Stimulated activated naive CD8-positive, alpha-beta T cell treated with anti-CD3 and anti-CD28 coated beads, Interleukin-15, Interleukin-2, amounts not matched to agents 100 U/mL and 50 U/mL, for 24 hours (primary cell): ENCODE measurements at regions not wholly inside any gene's neighbourhood (a gene's known extent, or its start where the extent isn't known, plus 50 kb on each side); places are given as distances from the start of the nearest gene placed in this dataset.
"Not testable (repeated sequence)": the region's sequence is repeated elsewhere in the genome, so short reads cannot be mapped to it uniquely, and the experiment has no call there.

Experiments
- ATAC-seq: fragments of 150-1000 bp; cut with Tn5 transposase; one replicate; pipeline ENCODE4 v1.10.0; 2021
- DNase-seq: peaks from one replicate; pipeline ENCODE4 v3.0.0; 2021

DNA sequence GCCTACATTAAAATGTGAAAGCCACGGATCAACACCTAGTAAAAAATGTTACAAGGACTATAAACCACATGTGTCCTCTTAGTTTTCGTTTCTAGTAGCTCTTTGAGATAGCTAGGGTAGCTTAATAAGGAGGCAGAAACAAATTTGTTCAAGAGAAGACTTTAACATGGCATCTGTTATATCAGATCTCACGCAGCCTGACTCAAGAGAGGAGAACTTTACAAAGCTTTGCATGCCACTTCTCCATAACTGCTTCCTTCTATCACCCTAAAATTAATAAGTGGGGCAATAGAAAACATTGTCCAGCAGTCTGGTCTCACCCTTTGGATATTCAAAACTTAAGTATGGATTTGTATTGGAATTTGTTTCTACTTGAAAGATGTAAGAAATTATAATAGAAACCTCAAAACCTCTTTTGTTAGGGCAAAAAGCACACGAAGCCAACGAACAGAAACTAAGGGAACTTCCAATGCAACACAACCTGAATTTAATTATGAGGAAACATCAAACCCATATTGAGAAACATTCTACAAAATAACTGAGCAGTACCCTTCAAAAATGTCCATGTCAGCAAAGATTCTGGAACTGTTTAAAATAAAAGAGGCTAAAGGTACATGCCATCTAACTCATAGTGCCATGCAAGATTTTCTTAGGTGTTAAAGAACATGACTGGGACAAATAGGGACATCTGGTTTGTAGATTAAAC lies 194.8 kb downstream of the LRIG3 start:
- no peak for ATAC-seq

DNA sequence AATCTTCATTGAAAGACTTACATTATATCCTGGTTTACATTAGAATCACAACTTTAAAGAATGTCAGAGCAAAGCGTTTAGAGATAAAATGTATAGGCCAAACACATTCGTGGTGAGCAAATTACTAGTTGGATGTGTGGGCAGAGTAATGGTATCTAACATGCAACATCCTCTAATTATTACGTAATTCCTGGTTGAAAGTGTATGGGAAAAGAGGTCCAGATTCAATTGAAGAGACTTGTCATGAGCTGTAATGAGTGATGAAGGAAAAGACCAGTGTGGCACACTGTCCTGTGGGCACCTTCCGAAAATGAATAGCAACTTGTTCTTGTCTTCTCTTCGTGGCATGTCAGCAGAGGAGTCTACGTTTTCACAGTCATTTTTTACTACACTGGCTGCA lies 192.8 kb downstream of the LRIG3 start:
- no peak for ATAC-seq
- no peak for DNase-seq

More for the DNA sequence above, 194.8 kb downstream of the LRIG3 start:
- no peak for DNase-seq

DNA sequence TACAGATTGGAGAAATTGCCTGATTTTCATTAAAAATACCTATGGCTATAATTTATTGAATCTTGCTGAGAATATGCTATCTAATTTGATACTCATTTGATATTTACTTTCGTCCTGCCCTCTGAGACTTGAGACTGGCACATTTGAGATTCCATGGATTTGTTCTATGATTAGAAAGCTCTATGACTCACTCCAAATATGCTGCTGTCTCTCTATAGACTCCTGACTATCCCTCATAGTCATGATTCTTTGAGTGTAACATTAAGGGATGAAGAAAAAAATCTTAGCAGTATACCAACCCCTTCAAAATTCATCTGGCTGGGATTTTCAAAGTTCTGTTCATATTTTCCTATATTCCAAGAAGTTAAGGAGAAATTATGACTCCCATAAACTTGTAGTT lies 191.9 kb downstream of the LRIG3 start:
- ATAC-seq (no peak), DNase-seq (no peak)

DNA sequence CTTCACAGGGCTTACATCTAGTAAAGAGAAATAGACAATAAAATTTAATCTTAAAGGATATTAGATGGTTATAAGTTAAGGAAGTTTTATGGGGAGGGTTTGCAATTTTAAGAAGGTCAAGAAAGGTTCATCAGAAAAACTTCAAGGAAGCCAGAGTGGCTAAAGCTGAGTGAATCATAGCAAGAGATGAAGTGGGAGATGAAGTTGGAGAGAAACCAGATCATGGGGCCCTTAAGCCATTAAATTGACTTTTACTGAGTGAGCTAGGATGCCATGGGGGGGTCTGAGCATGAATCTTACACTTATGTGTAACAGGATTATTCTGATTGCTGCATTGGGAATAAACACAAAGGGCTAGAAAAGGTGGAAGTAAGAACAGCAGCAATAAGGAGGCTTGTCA lies 189.2 kb downstream of the LRIG3 start:
- no peak for ATAC-seq
- DNase-seq: no peak

DNA sequence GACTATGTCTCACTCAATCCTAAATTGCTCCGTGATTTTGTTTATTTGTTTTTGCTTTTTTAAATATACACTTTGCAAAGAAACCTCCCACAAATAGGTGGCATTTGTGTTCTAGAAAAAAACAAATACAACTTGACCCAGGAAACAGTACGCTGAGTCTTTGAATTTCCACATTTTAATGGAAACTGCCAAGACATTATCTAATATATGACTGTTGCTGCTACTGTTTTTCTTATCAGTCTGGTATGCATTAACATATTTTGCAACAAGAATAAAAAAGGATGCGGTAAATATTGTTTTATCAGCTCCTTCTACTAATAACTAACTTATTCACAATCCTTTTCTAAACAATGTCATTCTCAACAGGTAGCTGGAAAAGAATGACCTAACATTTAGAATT lies 187.4 kb downstream of the LRIG3 start:
- ATAC-seq (no peak), DNase-seq (no peak)

DNA sequence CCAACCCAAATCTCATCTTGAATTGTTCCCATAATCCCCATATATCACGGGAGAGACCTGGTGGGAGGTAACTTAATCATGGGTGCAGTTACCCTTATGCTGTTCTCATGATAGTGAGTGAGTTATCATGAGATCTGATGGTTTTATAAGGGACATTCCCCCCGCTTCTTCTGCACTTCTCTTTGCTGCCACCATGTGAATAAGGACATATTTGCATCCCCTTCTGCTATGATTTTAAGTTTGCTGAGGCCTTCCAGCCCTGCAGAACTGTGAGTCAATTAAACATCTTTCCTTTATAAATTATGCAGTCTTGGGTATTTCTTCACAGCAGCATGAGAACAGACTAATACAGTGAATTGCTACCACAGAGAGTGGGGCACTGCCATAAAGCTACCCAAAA lies 179.1 kb downstream of the LRIG3 start:
- ATAC-seq (no peak), DNase-seq (no peak)

DNA sequence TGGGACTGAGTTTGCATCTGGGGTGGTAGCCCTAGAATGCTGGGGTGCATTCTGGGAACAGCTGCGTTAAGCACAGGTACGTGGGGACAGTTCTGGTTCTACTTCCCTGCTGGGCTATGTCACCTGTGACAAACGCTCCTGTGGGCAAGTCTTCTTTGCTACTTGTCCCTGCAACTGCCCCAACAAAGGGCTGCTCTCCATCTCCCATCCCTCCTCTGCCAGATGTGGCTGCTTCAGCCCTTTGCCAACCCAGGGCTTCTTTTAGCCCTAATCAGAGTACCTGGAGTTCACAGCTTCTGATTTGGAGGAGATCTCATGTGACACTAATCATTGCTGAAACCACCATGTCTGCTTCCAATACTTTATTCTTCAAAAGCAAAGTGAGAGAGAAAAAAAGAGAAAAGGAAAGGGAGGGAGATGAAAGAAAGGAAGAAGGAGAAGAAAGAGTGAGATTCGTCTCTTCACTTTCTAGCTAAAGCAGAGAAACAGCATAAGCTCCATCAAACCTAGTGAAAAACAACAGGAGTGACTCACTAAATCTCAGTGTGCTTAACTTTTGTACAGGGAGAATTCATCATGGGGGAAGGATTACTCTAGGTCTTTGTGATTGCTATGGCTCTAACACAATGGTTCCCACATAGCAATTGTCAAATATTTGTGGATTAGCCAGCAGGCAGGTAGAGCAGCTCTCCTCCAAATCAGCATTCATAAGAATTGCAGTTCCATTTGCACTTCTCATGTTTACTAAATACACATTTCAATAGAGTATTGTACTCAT lies 174.8 kb downstream of the LRIG3 start:
- no peak for ATAC-seq
- DNase-seq: no peak

DNA sequence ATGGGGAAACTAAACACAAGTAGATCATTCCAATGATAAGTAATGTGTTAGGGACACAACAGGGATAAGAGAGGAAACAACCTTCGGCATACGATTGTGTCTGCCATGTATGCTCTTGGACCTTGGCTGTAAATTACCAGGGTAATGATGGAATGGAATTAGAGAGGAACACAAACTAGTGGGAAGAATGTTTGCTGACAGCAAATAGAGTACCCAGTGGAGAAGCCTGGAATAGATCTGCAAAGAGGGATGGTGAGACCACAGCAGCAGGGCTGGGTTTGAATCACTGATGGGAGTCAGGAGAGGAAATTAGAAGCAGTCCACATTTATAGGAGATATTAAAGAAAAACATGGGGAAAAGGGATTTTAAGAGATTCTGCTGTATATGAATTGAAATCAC lies 172.8 kb downstream of the LRIG3 start:
- DNase-seq (no peak), ATAC-seq (no peak)

DNA sequence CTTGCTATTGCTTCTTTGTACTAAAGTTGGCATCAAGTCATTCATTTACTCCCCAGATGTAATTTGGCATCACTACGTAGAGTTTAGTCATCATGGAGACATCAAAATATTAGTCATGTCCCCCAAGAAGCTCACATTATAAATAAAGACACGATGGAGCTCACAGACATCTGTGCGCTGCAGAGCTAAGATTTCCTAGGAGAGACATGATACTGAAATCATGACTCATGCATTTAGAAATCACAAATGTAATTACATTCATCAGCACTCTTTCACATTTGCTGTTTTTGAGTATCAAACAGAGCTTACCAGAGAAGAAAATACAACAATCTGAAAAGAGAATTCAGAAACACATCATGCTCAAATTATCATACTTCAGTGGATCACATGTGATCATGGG lies 169.8 kb downstream of the LRIG3 start:
- DNase-seq: no peak
- ATAC-seq: no peak

DNA sequence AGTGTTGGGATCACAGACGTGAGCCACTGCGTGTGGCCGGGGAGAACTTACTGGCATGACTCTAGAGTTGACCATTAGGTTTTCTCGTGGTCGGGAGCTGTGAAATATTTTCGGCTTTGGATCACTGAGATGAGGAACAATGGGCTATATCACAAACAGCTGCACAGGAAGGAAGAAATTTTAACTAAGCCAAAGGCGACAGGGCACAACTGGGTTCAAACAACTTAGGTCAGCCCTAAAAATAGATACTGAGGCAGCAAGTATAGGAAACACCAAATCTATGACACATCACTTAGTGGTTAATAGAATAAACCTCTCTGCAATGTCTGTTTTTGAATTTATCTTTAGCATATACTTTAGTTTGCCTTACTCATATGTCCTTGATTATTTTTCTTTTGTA lies 162.9 kb downstream of the LRIG3 start:
- DNase-seq (no peak), ATAC-seq (no peak)

DNA sequence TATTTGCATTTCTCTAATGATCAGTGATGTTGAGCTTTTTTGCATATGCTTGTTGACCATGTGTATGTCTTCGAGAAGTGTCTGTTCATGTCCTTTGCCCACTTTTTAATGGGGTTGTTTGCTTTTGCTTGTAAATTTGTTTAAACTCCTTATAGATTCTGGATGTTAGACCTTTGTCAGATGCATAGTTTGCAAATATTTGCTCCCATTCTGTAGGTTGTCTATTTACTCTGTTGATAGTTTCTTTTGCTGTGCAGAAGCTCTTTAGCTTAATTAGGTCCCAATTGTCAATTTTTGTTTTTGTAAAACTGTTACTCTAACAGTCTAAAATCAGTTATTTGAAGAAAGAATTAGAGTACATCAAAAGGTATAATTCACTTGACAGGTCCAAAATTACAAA lies 160.6 kb downstream of the LRIG3 start:
- not testable (repeated sequence) for ATAC-seq, DNase-seq

DNA sequence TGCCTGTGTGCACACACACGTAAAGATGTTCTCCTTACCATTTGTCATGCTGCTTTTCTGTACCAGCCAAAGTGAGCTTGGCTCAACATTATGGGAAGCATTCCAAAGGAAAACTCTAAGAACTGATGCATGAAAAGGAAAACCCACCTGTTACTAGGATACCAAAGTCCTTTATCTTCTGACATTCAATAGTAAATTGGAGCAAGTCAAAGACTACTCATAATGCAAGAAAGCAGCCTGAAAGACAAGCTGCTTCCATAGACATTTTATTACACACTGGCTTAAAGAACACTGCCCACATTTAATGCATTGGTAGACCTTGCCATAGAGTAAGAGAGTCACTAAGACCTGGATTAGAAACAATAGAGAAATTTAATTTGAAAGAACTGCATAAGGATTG lies 159.0 kb downstream of the LRIG3 start:
- ATAC-seq (no peak), DNase-seq (no peak)

DNA sequence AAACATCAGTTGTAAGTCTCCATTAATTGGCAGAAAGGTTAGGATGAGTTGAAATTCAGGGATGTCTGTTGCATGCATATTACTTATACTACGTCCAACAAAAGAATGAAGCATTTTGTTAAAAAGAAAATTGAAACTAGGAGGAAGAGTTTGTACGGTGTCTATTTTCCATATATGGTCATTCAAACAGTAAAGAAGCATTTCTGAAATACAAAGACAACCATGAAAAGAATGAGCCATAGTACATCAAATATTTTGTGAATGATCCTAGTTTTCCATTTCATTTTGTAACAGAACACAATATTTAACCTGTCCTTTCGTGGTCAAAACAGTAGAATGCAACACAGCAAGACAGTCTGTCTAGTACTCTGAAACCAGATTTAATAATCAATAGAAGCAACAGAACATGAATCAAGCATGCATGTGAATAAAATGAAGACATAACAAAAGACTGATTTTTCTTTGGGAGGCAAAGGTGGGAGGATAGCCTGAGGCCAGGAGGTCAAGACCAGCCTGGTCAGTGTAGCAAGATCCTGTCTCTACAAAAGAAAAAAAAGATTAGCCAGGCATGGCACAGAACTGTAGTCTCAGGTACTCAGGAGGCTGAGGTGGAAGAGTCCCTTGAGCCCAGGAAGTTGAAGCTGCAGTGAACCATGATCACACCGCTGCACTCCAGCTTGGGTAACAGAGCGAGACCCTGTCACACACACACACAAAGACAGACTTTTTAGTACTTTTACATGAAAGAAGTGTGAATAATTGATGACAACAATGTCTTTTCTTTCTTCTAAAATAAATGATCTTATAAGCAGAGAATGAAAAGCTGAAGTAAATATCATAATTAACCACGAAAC lies 156.0 kb downstream of the LRIG3 start:
- DNase-seq (no peak), ATAC-seq (no peak)

DNA sequence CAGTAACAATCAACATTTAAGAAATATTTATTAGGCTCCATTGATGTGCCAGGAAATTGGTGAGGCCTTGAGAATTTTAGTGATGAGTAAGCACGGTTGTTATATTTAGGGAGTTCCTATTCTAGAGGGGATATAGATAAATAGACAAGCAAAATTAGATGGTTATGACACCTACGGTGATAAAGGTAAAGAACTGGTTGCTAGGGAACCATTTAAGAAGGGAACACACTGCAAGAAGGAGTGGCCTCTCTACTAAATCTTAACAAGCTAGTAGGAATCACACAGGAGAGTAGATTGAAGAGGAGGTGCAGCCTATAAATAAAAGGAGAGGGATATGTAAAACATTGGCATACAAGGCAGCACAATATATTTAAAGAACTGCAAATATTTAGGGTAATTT lies 155.2 kb downstream of the LRIG3 start:
- DNase-seq (no peak), ATAC-seq (no peak)

DNA sequence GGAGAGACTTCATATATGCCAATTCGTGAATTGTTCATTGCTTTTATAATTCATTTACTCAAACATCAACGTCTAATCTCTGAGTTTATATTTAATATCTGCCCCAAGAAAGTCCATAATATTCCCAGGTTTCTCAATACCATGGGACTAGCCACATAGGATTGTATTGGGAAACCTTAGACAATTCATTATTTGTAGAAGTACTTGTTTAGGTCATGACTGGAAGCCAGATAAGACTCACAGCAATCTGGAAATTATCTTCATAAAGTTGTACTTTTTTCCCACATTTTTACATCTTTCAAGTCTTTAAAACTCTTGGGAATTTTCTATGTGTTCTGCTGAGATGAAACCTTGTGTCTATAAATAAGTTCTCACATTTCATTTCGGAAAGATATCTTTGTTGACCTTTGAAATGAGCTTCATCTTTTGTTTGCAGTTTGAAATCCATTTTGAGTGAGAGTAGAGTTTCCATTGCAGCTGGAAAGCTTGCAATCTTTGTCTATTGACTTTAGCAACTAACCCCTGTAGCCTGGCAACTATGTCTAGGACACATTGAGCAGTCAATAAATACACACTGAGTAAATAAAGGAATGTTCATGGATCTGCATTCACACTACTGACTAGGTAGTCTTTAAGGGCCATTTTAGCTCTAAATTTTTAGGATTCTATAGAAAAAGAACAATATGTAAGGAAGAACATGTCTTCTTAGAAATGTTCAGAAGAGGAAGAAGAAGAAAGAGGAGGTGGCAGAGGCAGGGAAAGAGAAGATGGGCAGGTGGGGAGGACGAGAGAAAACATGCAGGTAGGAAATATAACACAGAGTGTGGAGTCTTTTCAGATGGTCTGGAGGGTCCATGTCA lies 154.4 kb downstream of the LRIG3 start:
- ATAC-seq (no peak), DNase-seq (no peak)

DNA sequence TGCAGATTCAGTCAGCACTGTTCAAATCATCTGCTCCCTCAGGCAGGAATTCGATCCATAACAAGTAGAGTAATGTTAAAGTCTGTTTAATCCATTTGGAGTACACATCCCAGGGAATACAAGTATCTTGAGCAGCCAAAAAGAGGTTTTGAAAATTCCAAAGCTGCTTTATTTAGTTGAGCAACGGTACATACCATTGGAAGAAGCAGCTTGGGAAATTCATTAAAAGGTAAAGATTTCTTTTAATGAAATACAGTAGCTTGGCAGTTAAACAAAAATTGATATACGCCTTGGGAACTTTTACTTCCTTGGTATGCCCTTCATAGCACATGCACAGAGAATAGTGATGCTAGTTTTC lies 153.8 kb downstream of the LRIG3 start:
- DNase-seq: no peak
- ATAC-seq: no peak

DNA sequence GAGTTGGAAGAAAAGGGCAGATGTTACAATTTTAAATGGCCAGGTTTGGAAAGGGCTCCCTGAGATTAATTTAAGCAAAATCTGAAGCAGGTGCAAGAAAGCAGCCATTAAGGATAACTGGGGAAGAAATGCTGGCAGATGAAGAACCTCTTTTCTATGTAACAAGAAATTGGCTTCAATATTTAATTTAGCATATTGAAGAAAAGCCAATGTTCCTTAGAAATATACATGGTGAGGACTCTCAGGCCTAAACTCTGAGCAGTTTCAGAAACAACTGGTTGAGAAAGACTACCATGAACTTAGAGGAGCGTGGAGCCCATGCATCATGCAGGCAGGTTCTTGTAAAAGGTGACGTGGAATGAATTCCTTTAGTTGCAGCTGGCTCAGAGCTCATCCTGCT lies 152.8 kb downstream of the LRIG3 start:
- ATAC-seq: no peak
- DNase-seq: no peak

DNA sequence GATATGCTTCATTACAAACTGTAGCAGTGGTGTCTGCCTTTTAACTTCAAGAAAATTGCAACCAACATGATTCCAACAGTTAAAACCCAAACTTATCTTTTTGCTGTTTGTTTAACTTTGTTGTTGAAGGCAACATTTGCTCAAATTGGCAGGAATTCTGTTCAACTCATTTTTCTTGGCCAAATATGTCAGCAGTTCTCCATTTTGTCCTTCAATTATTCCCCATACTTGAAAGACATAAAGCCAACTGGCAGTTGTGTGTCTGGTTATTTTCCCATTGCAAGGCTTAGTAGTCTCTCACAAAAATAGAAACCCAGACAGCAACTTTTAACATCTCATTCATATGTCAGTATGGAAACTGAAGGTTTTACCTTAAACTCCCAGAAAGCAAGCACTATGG lies 146.3 kb downstream of the LRIG3 start:
- ATAC-seq (no peak), DNase-seq (no peak)

DNA sequence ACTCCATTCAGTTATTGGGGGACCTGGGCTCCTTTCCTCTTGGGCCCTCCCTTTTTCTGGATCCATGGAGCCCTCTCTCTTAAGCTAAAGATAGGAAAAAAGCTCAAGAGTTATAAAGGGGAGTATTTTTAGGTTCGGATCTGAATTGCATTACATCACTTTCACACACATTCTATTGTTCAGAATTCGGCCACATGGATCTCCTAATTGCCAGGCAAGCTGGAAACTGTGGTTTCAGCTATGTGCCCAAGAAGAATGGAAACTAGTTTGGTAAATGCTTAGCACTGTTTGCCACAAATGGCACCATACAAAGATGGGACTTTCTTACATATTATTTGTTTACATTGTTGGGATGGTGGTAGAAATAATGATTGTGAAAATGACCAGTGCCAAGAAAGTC lies 145.6 kb downstream of the LRIG3 start:
- DNase-seq (no peak), ATAC-seq (no peak)

DNA sequence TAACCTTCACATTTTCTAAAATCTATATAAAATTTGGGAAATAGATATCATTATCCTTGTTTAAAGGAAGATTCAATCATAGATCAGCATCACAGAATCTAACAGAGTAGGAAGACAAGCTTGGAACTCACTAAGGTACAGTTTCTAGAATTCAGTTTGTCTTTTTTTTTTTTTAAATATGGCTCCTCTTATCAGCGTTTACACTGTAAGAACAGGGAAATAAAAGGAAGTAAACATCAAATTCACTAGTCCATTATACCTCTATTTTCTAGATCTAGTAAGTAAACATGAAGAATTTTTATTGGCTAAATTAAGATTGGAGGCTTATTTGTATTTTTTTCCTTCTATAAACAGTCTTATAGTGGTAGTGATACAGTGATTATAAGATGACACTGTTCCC lies 144.9 kb downstream of the LRIG3 start:
- DNase-seq: no peak
- no peak for ATAC-seq

DNA sequence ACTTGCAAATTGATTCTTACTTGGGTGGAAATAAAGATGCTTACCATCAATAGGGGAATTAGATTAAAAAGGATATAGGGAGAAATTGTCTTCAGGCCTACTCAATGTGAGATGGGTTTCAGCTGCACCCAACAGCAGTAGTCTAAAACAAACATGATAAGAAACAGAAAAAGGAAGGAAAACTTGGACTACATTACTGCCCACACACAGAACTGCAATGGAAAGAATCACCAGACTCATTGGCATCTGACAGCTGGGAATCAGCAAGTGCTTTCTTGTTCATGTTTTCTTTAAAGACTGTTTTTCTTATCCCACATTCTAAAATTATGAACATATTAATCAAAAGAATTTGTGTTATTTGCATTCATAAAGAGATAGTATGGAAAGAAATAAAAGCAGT lies 144.2 kb downstream of the LRIG3 start:
- DNase-seq (no peak), ATAC-seq (no peak)

DNA sequence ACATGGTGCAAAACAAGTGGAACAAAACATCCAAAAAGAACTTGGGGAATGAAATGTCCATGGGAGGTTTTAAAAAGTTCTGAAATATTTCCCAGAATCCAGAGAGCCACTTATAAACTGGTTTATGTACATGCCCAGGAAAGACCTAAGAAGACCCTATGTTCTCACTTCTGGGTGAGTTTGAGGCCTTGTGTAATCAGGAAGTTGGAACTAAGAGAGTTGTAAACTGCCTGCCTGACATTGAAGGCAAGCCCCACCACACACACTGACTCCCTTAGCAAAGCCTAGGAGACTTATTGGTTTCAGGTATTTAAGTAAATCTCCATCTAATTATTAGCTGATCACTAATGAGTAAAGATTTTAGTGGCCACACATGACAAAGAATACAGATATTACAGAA lies 142.5 kb downstream of the LRIG3 start:
- DNase-seq (no peak), ATAC-seq (no peak)
